HFFc6 (cell line): ENCODE measurements at regions not wholly inside any gene's neighbourhood (a gene's known extent, or its start where the extent isn't known, plus 50 kb on each side); places are given as distances from the start of the nearest gene placed in this dataset.

Source experiments
- DNase-seq: peaks from one replicate; pipeline ENCODE4 v3.0.0-alpha.2; 2018
- H3K27ac Mint-ChIP-seq: 2 replicates; pipeline ENCODE4 v1.8.0; 2020; ENCODE audit warnings: mild to moderate bottlenecking, mixed read lengths
- H3K27me3 Mint-ChIP-seq: 2 replicates; pipeline ENCODE4 v1.8.0; 2021; ENCODE audit warnings: mild to moderate bottlenecking, moderate library complexity, mixed read lengths; ENCODE audit not compliant: insufficient read depth
- H3K36me3 Mint-ChIP-seq: 2 replicates; pipeline ENCODE4 v1.8.0; 2021; ENCODE audit warnings: low read depth, mixed read lengths
- H3K4me1 Mint-ChIP-seq: 2 replicates; pipeline ENCODE4 v1.8.0; 2020; ENCODE audit warnings: low read depth, mixed read lengths
- H3K4me3 Mint-ChIP-seq: 2 replicates; pipeline ENCODE4 v1.8.0; 2020; ENCODE audit warnings: mild to moderate bottlenecking, moderate library complexity, mixed read lengths
- H3K9me3 Mint-ChIP-seq: 2 replicates; pipeline ENCODE4 v1.8.0; 2020; ENCODE audit warnings: mild to moderate bottlenecking, mixed read lengths
- TF ChIP-seq, protein P1 (sequence below): fragments of 200-600 bp; sonication (generic); IDR thresholded peaks from 2 replicates; pipeline ENCODE4 v1.5.0; 2021; ENCODE audit warnings: antibody characterized with exemption, mild to moderate bottlenecking

DNA sequence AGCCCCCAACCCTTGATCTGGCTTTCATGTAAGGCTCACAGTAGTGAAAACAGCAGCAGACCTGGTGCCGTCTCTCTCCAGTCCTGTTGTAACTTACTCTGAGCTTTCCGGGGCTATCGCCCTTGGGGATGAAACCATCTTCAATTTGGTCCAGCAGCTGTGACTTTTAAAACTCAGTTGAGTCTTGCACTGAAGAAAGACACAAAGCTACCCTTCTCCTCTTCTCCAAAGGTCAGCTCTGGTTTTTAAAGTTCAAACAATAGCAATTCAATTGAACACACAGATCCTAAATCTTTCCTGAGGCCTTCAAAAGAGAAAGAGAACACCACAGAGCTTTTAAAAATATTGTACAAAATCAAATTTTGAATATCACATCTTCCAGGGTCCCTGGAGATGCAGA is 83.5 kb downstream of the SNX5 start:
- Mint-ChIP-seq H3K4me1 (peaks cover 27% of the 10 kb centered on the region), H3K36me3 (peaks cover 24% of the 10 kb centered on the region), H3K27me3 (peaks cover 3% of the 10 kb centered on the region; the same call in 1 of the 2 replicates), H3K9me3 (peaks cover 22% of the 10 kb centered on the region), H3K27ac (no peak overlapping the region), H3K4me3 (no peak overlapping the region)
- DNase-seq = no peak
- TF ChIP-seq, protein P1, sequence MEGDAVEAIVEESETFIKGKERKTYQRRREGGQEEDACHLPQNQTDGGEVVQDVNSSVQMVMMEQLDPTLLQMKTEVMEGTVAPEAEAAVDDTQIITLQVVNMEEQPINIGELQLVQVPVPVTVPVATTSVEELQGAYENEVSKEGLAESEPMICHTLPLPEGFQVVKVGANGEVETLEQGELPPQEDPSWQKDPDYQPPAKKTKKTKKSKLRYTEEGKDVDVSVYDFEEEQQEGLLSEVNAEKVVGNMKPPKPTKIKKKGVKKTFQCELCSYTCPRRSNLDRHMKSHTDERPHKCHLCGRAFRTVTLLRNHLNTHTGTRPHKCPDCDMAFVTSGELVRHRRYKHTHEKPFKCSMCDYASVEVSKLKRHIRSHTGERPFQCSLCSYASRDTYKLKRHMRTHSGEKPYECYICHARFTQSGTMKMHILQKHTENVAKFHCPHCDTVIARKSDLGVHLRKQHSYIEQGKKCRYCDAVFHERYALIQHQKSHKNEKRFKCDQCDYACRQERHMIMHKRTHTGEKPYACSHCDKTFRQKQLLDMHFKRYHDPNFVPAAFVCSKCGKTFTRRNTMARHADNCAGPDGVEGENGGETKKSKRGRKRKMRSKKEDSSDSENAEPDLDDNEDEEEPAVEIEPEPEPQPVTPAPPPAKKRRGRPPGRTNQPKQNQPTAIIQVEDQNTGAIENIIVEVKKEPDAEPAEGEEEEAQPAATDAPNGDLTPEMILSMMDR = no peak

DNA sequence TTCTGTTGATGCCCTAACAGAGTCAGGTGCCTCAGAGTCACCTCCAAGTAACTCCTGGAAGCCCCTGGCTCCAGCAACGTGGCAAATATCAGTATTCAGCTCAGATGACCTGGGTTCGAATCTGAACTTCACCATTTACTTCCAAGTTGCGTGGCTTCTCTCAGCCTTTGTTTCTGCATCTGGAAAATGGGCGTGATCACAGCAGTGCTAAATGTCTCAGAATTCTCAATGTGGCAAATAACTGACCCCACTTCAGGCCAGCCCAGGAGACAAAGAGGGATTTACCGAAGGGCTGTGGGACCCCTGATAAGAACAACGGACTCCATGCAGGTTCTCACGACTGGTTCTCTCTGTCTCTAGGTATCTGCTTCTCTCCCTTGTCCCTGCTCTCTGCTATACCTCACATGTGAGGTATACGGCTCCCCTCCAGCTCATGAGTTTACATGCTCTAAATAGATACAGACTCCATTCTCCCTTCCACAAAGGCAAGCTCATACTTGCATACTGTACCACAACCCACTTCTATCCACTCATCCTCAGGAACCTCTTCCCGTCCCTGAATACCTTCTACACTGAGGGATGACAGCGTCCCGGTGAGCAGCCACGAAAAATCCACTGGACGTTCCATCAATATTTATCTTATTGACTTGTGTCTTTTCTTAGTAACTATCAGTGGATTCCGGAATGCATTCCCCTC is 84.1 kb downstream of the SNX5 start:
- Mint-ChIP-seq H3K27me3 (peaks cover 3% of the 10 kb centered on the region; the same call in 1 of the 2 replicates), H3K4me1 (peaks cover 27% of the 10 kb centered on the region), H3K27ac (no peak overlapping the region), H3K4me3 (no peak overlapping the region), H3K36me3 (peaks cover 18% of the 10 kb centered on the region), H3K9me3 (peaks cover 16% of the 10 kb centered on the region)
- TF ChIP-seq, protein P1 = no peak
- no peak for DNase-seq

DNA sequence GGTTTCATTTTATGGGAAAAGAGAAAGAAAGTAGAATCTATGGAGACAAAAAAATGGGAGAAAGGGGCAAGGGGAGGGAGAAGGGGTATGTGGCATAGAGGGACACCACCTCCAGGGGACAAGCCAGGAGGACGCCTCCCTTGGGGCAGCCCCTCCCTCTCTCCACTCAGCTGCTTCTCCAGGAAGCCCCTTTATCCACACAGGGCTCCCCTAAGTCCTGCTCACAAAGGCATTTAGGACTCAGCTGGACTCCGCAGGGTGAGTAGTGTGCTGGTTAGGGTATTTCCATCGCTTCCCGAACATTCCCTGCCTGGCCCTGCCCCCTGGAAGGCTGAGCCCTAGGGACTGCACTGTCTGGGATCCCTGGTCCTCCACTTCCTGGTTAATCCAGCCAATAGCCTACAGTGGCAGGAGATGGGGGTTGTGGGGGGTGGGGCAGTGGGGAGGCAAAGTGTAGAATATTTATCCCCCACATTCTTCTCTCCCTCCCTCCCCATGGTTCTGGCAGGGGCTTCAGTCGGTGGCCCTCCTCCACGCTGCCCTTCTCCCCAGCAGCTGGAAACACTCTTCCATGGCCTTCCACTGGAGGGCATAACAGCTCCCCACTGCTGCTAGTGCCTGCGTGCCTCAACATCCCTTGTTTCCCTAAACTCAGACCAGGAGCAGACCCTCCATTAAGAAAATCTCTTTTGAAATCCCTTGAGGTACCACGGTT is 84.8 kb downstream of the SNX5 start:
- peaks cover 3% of the 10 kb centered on the region; the same call in 1 of the 2 replicates for H3K27me3 Mint-ChIP-seq
- TF ChIP-seq, protein P1 = peak; percentile 23; the same call in 1 of the 2 replicates
- no peak overlapping the region for H3K4me3 Mint-ChIP-seq
- peaks cover 9% of the 10 kb centered on the region for H3K9me3 Mint-ChIP-seq
- peaks cover 12% of the 10 kb centered on the region for H3K36me3 Mint-ChIP-seq
- no peak for DNase-seq
- no peak overlapping the region for H3K27ac Mint-ChIP-seq
- H3K4me1 Mint-ChIP-seq = peaks cover 25% of the 10 kb centered on the region

DNA sequence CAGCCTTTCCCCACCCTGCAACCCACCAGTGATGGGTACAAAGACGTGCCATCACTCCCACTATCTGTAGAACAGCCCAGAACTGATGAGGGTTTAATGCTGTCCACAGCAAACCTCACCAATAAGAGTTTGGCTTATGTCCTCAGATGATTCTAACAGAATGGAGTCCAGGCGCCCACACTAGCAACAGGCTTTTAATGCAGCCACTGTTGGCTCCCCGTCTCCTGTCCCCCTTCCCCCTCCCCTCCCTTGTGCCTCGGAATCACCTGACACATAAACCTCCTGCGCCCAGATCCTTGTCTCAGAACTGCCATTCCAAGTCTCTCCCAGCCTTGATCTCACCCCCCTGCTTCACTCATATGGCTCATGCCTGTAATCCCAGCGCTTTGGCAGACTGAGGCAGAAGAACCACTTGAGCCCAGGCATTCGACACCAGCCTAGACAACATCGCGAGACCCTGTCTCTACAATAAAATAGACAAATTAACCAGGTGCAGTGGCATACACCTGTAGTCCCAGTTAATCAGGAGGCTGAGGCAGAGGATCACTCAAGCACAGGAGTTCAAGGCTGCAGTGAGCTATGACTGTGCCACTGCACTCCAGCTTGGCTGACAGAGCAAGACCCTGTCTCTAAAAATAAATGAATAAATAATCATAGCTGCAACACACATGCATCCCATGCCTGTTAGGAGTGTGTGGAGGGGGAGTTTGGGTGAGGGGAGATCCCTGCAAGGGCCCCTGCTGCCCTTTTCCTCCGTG is 85.6 kb downstream of the SNX5 start:
- no peak overlapping the region; the same call in 1 of the 2 replicates for H3K27ac Mint-ChIP-seq
- H3K27me3 Mint-ChIP-seq = peaks cover 3% of the 10 kb centered on the region; the same call in 1 of the 2 replicates
- H3K4me1 Mint-ChIP-seq = peaks cover 18% of the 10 kb centered on the region
- TF ChIP-seq, protein P1 = no peak
- peaks cover 5% of the 10 kb centered on the region for H3K36me3 Mint-ChIP-seq
- peaks cover 2% of the 10 kb centered on the region; the same call in 1 of the 2 replicates for H3K9me3 Mint-ChIP-seq
- H3K4me3 Mint-ChIP-seq = no peak overlapping the region
- no peak for DNase-seq

DNA sequence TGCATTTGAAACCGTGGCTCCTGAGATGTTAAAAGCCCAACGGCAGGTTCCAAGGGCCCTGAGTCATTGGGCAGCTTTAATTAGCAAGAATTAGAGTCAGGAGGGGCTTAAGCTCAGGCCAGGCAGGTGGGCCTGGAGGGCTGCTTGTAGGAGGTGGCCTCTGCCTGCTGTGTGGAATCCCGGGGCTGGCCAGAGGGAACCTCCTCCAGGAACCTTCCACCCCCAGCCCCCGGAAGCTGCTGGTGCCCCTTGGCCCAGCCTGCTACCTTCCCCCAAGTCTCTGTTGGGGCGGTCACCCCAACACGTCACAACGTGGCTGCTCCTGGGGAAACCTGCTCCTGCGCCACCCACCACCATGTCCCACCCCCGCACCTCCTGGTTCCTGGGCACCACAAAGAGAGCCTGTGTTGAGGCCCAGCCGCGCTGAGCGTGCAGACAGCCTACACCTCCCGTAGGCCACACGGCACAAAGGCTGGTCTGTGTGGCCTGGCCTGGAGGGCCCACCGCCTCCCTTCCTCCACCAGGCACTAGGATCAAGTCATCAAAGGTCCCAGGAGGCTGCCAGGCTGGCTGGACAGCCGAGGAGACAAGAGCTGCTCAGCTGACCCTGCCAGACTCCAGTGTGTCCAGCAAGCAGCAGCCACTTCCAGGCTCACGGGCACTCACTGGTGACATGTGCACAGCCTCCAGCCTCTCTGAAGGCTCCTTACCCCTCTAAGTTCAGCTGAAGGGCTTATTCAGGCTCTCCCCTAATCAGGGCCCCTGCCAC is 86.3 kb downstream of the SNX5 start:
- no peaks in the 10 kb centered on the region for H3K36me3 Mint-ChIP-seq
- no peak overlapping the region for H3K4me3 Mint-ChIP-seq
- peaks cover 14% of the 10 kb centered on the region for H3K4me1 Mint-ChIP-seq
- no peak for DNase-seq
- TF ChIP-seq, protein P1 = no peak
- no peaks in the 10 kb centered on the region for H3K9me3 Mint-ChIP-seq
- H3K27me3 Mint-ChIP-seq = peaks cover 3% of the 10 kb centered on the region; the same call in 1 of the 2 replicates
- no peak overlapping the region; the same call in 1 of the 2 replicates for H3K27ac Mint-ChIP-seq
